GM19238 (cell line): ENCODE measurements at regions not wholly inside any gene's neighbourhood (a gene's known extent, or its start where the extent isn't known, plus 50 kb on each side); places are given as distances from the start of the nearest gene placed in this dataset.

Source experiments
- DNase-seq: peaks from one replicate; pipeline ENCODE4 v3.0.0; 2011; ENCODE audit warnings: low spot score; ENCODE audit not compliant: insufficient read length

GRCh38 chr1:118736322-118736721 is 251.8 kb downstream of the TBX15 start:
- DNase-seq: no peak

- DNase-seq: no peak
These were observed 270.2 kb downstream of the TBX15 start for GRCh38 chr1:118717893-118718292.

GRCh38 chr1:118716775-118717174 is 271.4 kb downstream of the TBX15 start:
- DNase-seq: no peak

GRCh38 chr1:118711356-118711755 is 276.8 kb downstream of the TBX15 start:
- no peak for DNase-seq

- DNase-seq: no peak
These were observed 289.2 kb downstream of the TBX15 start for GRCh38 chr1:118698911-118699310.

GRCh38 chr1:118692143-118692542 is 296.0 kb downstream of the TBX15 start:
- DNase-seq: no peak

GRCh38 chr1:118688891-118689290 is 299.3 kb downstream of the TBX15 start:
- DNase-seq: no peak

- DNase-seq: no peak
These were observed 326.3 kb downstream of the TBX15 start for GRCh38 chr1:118661769-118662320.

- no peak for DNase-seq
These were observed 327.4 kb downstream of the TBX15 start for GRCh38 chr1:118660769-118661168.

GRCh38 chr1:118659646-118660045 is 328.5 kb downstream of the TBX15 start:
- DNase-seq: no peak

GRCh38 chr1:118650107-118650807 is 337.9 kb downstream of the TBX15 start:
- no peak for DNase-seq

GRCh38 chr1:118649369-118650106 is 338.6 kb downstream of the TBX15 start:
- no peak for DNase-seq

GRCh38 chr1:118636004-118636403 is 352.1 kb downstream of the TBX15 start:
- no peak for DNase-seq

GRCh38 chr1:118627435-118627834 is 360.7 kb downstream of the TBX15 start:
- DNase-seq: no peak

- no peak for DNase-seq
These were observed 366.3 kb downstream of the TBX15 start for GRCh38 chr1:118621839-118622238.

GRCh38 chr1:118618618-118619340 is 369.4 kb downstream of the TBX15 start:
- DNase-seq: no peak

- DNase-seq: no peak
These were observed 370.2 kb downstream of the TBX15 start for GRCh38 chr1:118617916-118618315.

- DNase-seq: no peak
These were observed 373.1 kb downstream of the TBX15 start for GRCh38 chr1:118615066-118615465.

GRCh38 chr1:118589238-118589846 is 398.8 kb downstream of the TBX15 start:
- DNase-seq: no peak

- DNase-seq: no peak
These were observed 399.6 kb downstream of the TBX15 start for GRCh38 chr1:118588566-118588965.

GRCh38 chr1:118578276-118578675 is 393.2 kb upstream of the SPAG17 start:
- DNase-seq: no peak

- no peak for DNase-seq
These were observed 390.0 kb upstream of the SPAG17 start for GRCh38 chr1:118575060-118575459.
